Neural cell (in vitro differentiated cells): ENCODE measurements at regions not wholly inside any gene's neighbourhood (a gene's known extent, or its start where the extent isn't known, plus 50 kb on each side); places are given as distances from the start of the nearest gene placed in this dataset.

ENCODE experiments used
- H2AFZ ChIP-seq: fragments of 200-600, 300-800 bp; sonication (generic), shearing (Covaris generic); 2 replicates; pipeline ENCODE4 v1.6.0; 2014; ENCODE audit warnings: low read depth, mild to moderate bottlenecking, antibody characterized with exemption, low read length, moderate library complexity
- H3F3A ChIP-seq: fragments of 200-600 bp; shearing (Covaris generic); 2 replicates; pipeline ENCODE4 v1.6.1; 2016; ENCODE audit warnings: mild to moderate bottlenecking, moderate library complexity, mixed read lengths, antibody characterized with exemption, low read length; ENCODE audit not compliant: insufficient read depth, poor library complexity, severe bottlenecking
- H3K27ac ChIP-seq: fragments of 200-600, 300-800 bp; sonication (generic), shearing (Covaris generic); 2 replicates; pipeline ENCODE4 v1.5.1; 2014; ENCODE audit warnings: mild to moderate bottlenecking, low read length, moderate library complexity
- H3K27me3 ChIP-seq: fragments of 300-800, 200-600 bp; sonication (generic), shearing (Covaris generic); 2 replicates; pipeline ENCODE4 v1.6.0; 2014; ENCODE audit warnings: mild to moderate bottlenecking, low read depth, low read length, moderate library complexity; ENCODE audit not compliant: insufficient read depth
- H3K36me3 ChIP-seq: fragments of 300-800, 200-600 bp; sonication (generic), shearing (Covaris generic); 2 replicates; pipeline ENCODE4 v1.5.1; 2014; ENCODE audit warnings: mild to moderate bottlenecking, antibody characterized with exemption, low read length, moderate library complexity; ENCODE audit not compliant: insufficient read depth
- H3K4me2 ChIP-seq: fragments of 300-800, 200-600 bp; sonication (generic), shearing (Covaris generic); 2 replicates; pipeline ENCODE4 v1.6.0; 2014; ENCODE audit warnings: mild to moderate bottlenecking, low read length
- H3K4me3 ChIP-seq: fragments of 300-800, 200-600 bp; sonication (generic), shearing (Covaris generic); 2 replicates; pipeline ENCODE4 v1.5.1; 2014; ENCODE audit warnings: mild to moderate bottlenecking, low read length, moderate library complexity
- H3K79me2 ChIP-seq: fragments of 200-600 bp; shearing (Covaris generic); replicated peaks from 2 replicates; pipeline ENCODE4 v1.6.0; 2014; ENCODE audit warnings: mild to moderate bottlenecking, low read length, moderate library complexity; ENCODE audit not compliant: insufficient read depth
- H3K9ac ChIP-seq: fragments of 300-800, 200-600 bp; sonication (generic), shearing (Covaris generic); 2 replicates; pipeline ENCODE4 v1.6.1; 2016; ENCODE audit warnings: mild to moderate bottlenecking, low read length, mixed read lengths
- H3K9me2 ChIP-seq: fragments of 200-600 bp; shearing (Covaris generic); 2 replicates; pipeline ENCODE4 v1.6.1; 2016; ENCODE audit warnings: mild to moderate bottlenecking, low read length, mixed read lengths; ENCODE audit not compliant: insufficient read depth
- H3K9me3 ChIP-seq: fragments of 200-600, 300-800 bp; sonication (generic), shearing (Covaris generic); 2 replicates; pipeline ENCODE4 v1.6.1; 2016; ENCODE audit warnings: mild to moderate bottlenecking, mixed run types, low read length, moderate library complexity, mixed read lengths
- H4K20me1 ChIP-seq: fragments of 200-600 bp; shearing (Covaris generic); 2 replicates; pipeline ENCODE4 v1.6.1; 2016; ENCODE audit warnings: mild to moderate bottlenecking, mixed run types; ENCODE audit not compliant: insufficient read depth
- EP300 ChIP-seq: fragments of 450-650 bp; conservative IDR thresholded peaks from 2 replicates; pipeline ENCODE4 v1.6.1; 2014; ENCODE audit warnings: antibody characterized with exemption, mild to moderate bottlenecking, moderate library complexity; ENCODE audit not compliant: poor library complexity, severe bottlenecking
- EZH2 ChIP-seq: fragments of 200-600, 300-800 bp; shearing (Covaris generic), sonication (generic); IDR thresholded peaks from 2 replicates; pipeline ENCODE4 v1.6.1; 2014; ENCODE audit warnings: antibody characterized with exemption, low read length, borderline replicate concordance, mild to moderate bottlenecking; ENCODE audit not compliant: insufficient read depth, poor library complexity, severe bottlenecking
- MXI1 ChIP-seq: fragments of 450-650 bp; conservative IDR thresholded peaks from 2 replicates; pipeline ENCODE4 v1.6.1; 2014; ENCODE audit warnings: antibody characterized with exemption, mild to moderate bottlenecking; ENCODE audit not compliant: poor library complexity, severe bottlenecking
- POLR2AphosphoS5 ChIP-seq: IDR thresholded peaks from 2 replicates; pipeline ENCODE4 v1.6.1; 2012
- RAD21 ChIP-seq: fragments of 450-650 bp; conservative IDR thresholded peaks from 2 replicates; pipeline ENCODE4 v1.6.1; 2014; ENCODE audit warnings: antibody characterized with exemption, mild to moderate bottlenecking, moderate library complexity
- SMC3 ChIP-seq: fragments of 450-650 bp; conservative IDR thresholded peaks from 2 replicates; pipeline ENCODE4 v1.6.1; 2014; ENCODE audit warnings: antibody characterized with exemption, mild to moderate bottlenecking, moderate library complexity; ENCODE audit not compliant: poor library complexity
- TAF1 ChIP-seq: IDR thresholded peaks from 2 replicates; pipeline ENCODE4 v1.6.1; 2012; ENCODE audit warnings: low read depth
- TF ChIP-seq, protein P1 (sequence below): IDR thresholded peaks from 2 replicates; pipeline ENCODE4 v1.6.1; 2012; ENCODE audit warnings: borderline replicate concordance
- TF ChIP-seq, protein P2 (sequence below): fragments of 450-650 bp; IDR thresholded peaks from 2 replicates; pipeline ENCODE4 v1.5.1; 2014; ENCODE audit warnings: antibody characterized with exemption, mild to moderate bottlenecking, moderate library complexity; ENCODE audit not compliant: poor library complexity, severe bottlenecking

DNA sequence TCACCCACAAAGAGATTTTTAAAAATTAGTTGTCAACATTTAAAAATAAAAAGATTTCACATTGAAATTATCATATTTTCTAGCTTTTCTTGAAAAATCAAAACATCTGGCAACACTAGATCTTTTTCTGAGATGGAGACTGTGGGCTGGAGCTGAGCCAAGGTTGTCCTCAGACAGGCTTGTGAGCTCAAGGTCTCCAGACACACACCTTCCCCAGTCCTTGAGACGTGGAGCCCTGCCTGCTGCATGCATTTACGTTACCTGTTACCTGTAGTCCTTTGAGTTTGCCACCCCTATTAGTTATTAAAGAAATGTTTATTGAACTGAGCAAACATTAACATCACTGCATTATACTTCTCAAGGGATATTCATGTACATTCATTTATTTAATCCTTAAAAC is 87.5 kb upstream of the TLE1 start:
- TF ChIP-seq TAF1: no peak
- no peak for TF ChIP-seq SMC3
- TF ChIP-seq EZH2: no peak
- no peak for TF ChIP-seq RAD21
- no peak for TF ChIP-seq EP300
- no peak for TF ChIP-seq POLR2AphosphoS5
- no peak for TF ChIP-seq MXI1
- TF ChIP-seq, protein P1, sequence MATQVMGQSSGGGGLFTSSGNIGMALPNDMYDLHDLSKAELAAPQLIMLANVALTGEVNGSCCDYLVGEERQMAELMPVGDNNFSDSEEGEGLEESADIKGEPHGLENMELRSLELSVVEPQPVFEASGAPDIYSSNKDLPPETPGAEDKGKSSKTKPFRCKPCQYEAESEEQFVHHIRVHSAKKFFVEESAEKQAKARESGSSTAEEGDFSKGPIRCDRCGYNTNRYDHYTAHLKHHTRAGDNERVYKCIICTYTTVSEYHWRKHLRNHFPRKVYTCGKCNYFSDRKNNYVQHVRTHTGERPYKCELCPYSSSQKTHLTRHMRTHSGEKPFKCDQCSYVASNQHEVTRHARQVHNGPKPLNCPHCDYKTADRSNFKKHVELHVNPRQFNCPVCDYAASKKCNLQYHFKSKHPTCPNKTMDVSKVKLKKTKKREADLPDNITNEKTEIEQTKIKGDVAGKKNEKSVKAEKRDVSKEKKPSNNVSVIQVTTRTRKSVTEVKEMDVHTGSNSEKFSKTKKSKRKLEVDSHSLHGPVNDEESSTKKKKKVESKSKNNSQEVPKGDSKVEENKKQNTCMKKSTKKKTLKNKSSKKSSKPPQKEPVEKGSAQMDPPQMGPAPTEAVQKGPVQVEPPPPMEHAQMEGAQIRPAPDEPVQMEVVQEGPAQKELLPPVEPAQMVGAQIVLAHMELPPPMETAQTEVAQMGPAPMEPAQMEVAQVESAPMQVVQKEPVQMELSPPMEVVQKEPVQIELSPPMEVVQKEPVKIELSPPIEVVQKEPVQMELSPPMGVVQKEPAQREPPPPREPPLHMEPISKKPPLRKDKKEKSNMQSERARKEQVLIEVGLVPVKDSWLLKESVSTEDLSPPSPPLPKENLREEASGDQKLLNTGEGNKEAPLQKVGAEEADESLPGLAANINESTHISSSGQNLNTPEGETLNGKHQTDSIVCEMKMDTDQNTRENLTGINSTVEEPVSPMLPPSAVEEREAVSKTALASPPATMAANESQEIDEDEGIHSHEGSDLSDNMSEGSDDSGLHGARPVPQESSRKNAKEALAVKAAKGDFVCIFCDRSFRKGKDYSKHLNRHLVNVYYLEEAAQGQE: no peak
- TF ChIP-seq, protein P2, sequence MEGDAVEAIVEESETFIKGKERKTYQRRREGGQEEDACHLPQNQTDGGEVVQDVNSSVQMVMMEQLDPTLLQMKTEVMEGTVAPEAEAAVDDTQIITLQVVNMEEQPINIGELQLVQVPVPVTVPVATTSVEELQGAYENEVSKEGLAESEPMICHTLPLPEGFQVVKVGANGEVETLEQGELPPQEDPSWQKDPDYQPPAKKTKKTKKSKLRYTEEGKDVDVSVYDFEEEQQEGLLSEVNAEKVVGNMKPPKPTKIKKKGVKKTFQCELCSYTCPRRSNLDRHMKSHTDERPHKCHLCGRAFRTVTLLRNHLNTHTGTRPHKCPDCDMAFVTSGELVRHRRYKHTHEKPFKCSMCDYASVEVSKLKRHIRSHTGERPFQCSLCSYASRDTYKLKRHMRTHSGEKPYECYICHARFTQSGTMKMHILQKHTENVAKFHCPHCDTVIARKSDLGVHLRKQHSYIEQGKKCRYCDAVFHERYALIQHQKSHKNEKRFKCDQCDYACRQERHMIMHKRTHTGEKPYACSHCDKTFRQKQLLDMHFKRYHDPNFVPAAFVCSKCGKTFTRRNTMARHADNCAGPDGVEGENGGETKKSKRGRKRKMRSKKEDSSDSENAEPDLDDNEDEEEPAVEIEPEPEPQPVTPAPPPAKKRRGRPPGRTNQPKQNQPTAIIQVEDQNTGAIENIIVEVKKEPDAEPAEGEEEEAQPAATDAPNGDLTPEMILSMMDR: no peak
- H3K4me3 ChIP-seq: no peak overlapping the region
- no peak overlapping the region for H2AFZ ChIP-seq
- H3K9ac ChIP-seq: no peak overlapping the region
- H3K27me3 ChIP-seq: no peaks in the 10 kb centered on the region
- H3K9me3 ChIP-seq: no peaks in the 10 kb centered on the region
- no peaks in the 10 kb centered on the region for H4K20me1 ChIP-seq
- no peaks in the 10 kb centered on the region for H3K9me2 ChIP-seq
- no peaks in the 10 kb centered on the region for H3K36me3 ChIP-seq
- H3K27ac ChIP-seq: no peak overlapping the region
- no peak overlapping the region for H3K4me2 ChIP-seq
- H3F3A ChIP-seq: no peaks in the 10 kb centered on the region
- H3K79me2 ChIP-seq: no peaks in the 10 kb centered on the region

DNA sequence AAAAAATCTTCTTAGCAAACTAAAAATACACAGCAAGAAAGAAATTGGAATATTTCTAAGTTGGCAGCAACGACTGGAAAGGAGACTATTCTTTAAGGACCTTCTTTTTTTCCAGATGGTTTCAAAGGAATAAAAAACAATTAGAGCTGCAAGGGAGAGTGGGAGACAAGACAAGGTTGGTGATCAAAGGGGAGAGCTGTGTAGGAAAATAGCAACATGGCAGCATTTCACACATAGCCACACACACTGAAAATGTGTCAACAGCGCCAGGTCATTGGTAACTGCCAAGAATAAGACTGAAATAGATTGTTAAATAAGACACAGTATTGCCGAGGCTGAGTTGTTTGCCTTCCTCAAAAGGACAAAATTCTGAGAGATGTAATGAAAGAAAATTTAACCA is 88.1 kb upstream of the TLE1 start:
- Histone ChIP-seq H3K27me3 (no peaks in the 10 kb centered on the region), H3K4me2 (no peak overlapping the region), H3K27ac (no peak overlapping the region), H3K9me3 (no peaks in the 10 kb centered on the region), H3K9me2 (no peaks in the 10 kb centered on the region), H3K9ac (no peak overlapping the region), H3K36me3 (no peaks in the 10 kb centered on the region), H3K4me3 (no peak overlapping the region), H4K20me1 (no peaks in the 10 kb centered on the region), H2AFZ (no peak overlapping the region), H3F3A (no peaks in the 10 kb centered on the region), H3K79me2 (no peaks in the 10 kb centered on the region)
- no peak for TF ChIP-seq SMC3
- no peak for TF ChIP-seq RAD21
- TF ChIP-seq POLR2AphosphoS5: no peak
